Keratinocyte (primary cell): ENCODE measurements at regions not wholly inside any gene's neighbourhood (a gene's known extent, or its start where the extent isn't known, plus 50 kb on each side); places are given as distances from the start of the nearest gene placed in this dataset.

Experiments used
- DNase-seq: peaks from one replicate; pipeline ENCODE4 v3.0.0-alpha.2; 2011; ENCODE audit warnings: low read depth, missing footprints, low spot score
- FAIRE-seq: peaks from 2 replicates; lab custom pipeline; 2011; peaks lifted over from hg19 to GRCh38; lab: Jason Lieb, UNC
- H2AFZ ChIP-seq: 2 replicates; pipeline ENCODE4 v1.6.0; 2012; ENCODE audit warnings: low read length, control low read depth, inconsistent platforms; ENCODE audit not compliant: control insufficient read depth
- H3K27ac ChIP-seq: 2 replicates; pipeline ENCODE4 v1.5.1; 2011; ENCODE audit warnings: low read length; ENCODE audit not compliant: control insufficient read depth, insufficient read depth
- H3K27me3 ChIP-seq: 3 replicates; pipeline ENCODE4 v1.6.0; 2011; ENCODE audit warnings: low read length; ENCODE audit not compliant: control insufficient read depth, insufficient read depth; ENCODE audit errors: extremely low read depth
- H3K36me3 ChIP-seq, 2 experiments: 2 replicates in 1 of 2; 3 replicates in 1 of 2; pipeline ENCODE4 v1.5.1; 2011; ENCODE audit warnings: low read length in 2 of 2, mild to moderate bottlenecking in 1 of 2; ENCODE audit not compliant: control insufficient read depth in 2 of 2, insufficient read depth in 2 of 2; ENCODE audit errors: extremely low read depth in 1 of 2
- H3K4me1 ChIP-seq: 3 replicates; pipeline ENCODE4 v1.5.1; 2011; ENCODE audit warnings: low read length; ENCODE audit not compliant: control insufficient read depth, insufficient read depth; ENCODE audit errors: extremely low read depth
- H3K4me2 ChIP-seq: 3 replicates; pipeline ENCODE4 v1.6.0; 2011; ENCODE audit warnings: low read depth, low read length; ENCODE audit not compliant: control insufficient read depth, insufficient read depth; ENCODE audit errors: extremely low read depth
- H3K4me3 ChIP-seq, 3 experiments: fragments of 200-600 bp in 1 of 3; sonication (generic) in 1 of 3; 2 replicates in 2 of 3; 3 replicates in 1 of 3; pipeline ENCODE4 v1.5.1; 2011 to 2016; ENCODE audit warnings: low read length in 3 of 3, mild to moderate bottlenecking in 3 of 3, control low read depth in 2 of 3, inconsistent platforms in 1 of 3, low read depth in 1 of 3, mixed read lengths in 1 of 3, mixed run types in 1 of 3, moderate library complexity in 1 of 3; ENCODE audit not compliant: control insufficient read depth in 2 of 3, insufficient read depth in 2 of 3; ENCODE audit errors: extremely low read depth in 1 of 3
- H3K79me2 ChIP-seq: 2 replicates; pipeline ENCODE4 v1.6.0; 2012; ENCODE audit warnings: low read length; ENCODE audit not compliant: control insufficient read depth, insufficient read depth
- H3K9ac ChIP-seq: 3 replicates; pipeline ENCODE4 v1.6.0; 2011; ENCODE audit warnings: low read length; ENCODE audit not compliant: control insufficient read depth, insufficient read depth; ENCODE audit errors: extremely low read depth
- H3K9me1 ChIP-seq: 3 replicates; pipeline ENCODE4 v1.6.0; 2011; ENCODE audit warnings: low read length; ENCODE audit not compliant: control insufficient read depth, insufficient read depth; ENCODE audit errors: extremely low read depth
- H3K9me3 ChIP-seq: 2 replicates; pipeline ENCODE4 v1.5.1; 2012; ENCODE audit warnings: low read depth, low read length; ENCODE audit not compliant: control insufficient read depth
- H4K20me1 ChIP-seq: 3 replicates; pipeline ENCODE4 v1.6.0; 2011; ENCODE audit warnings: low read length; ENCODE audit not compliant: control insufficient read depth, insufficient read depth; ENCODE audit errors: extremely low read depth
- CTCF ChIP-seq, 3 experiments: IDR thresholded peaks in 1 of 3; conservative IDR thresholded peaks in 1 of 3; optimal IDR thresholded peaks in 1 of 3; 2 replicates in 2 of 3; 3 replicates in 1 of 3; pipeline versions ENCODE3 to v1.5.1; 2011; ENCODE audit warnings: low read length in 3 of 3, mild to moderate bottlenecking in 3 of 3, moderate library complexity in 2 of 3, control low read depth in 1 of 3, inconsistent platforms in 1 of 3; ENCODE audit not compliant: insufficient read depth in 2 of 3; ENCODE audit errors: extremely low read depth in 1 of 3
- EZH2 ChIP-seq: IDR thresholded peaks from one replicate; pipeline ENCODE4 v1.6.1; 2012; ENCODE audit warnings: inconsistent platforms, mild to moderate bottlenecking, low read length, moderate library complexity
- dilution Hi-C: fragments of 300-500 bp; cut with MboI; formaldehyde crosslinking; loops from one replicate; pipeline ENCODE4 v1.7.0; 2020; ENCODE audit warnings: low sequenced_read_pairs; ENCODE audit not compliant: extremely low pct_ligation_motif_present

- TF ChIP-seq CTCF (optimal IDR thresholded peaks at IDR 0.05 in 1 of 3, IDR thresholded peaks at IDR 0.05 in 1 of 3, conservative IDR thresholded peaks at IDR 0.05 in 1 of 3; ENCODE audit: extremely low read depth in 1 of 3, insufficient read depth in 2 of 3, low read length in 3 of 3) (no peak), EZH2 (no peak)
- H4K20me1 ChIP-seq: no peaks in the 10 kb centered on the region
These were observed 244.5 kb upstream of the MEX3C start for GRCh38 chr18:51442012-51442411.

GRCh38 chr18:51446571-51447210 lies 249.2 kb upstream of the MEX3C start:
- Histone ChIP-seq H3K4me1 (no peaks in the 10 kb centered on the region), H3K79me2 (no peaks in the 10 kb centered on the region), H3K9me3 (no peaks in the 10 kb centered on the region), H3K27ac (no peak overlapping the region), H3K4me3 (no peak overlapping the region), H3K9me1 (no peaks in the 10 kb centered on the region), H3K9ac (no peak overlapping the region), H3K4me2 (no peak overlapping the region), H3K27me3 (peaks cover 14% of the 10 kb centered on the region), H4K20me1 (no peaks in the 10 kb centered on the region), H2AFZ (no peak overlapping the region), H3K36me3 (no peaks in the 10 kb centered on the region)
- FAIRE-seq (no peak), DNase-seq (no peak)
- dilution Hi-C loops: no loop called here
- TF ChIP-seq EZH2 (no peak), CTCF (optimal IDR thresholded peaks at IDR 0.05 in 1 of 3, IDR thresholded peaks at IDR 0.05 in 1 of 3, conservative IDR thresholded peaks at IDR 0.05 in 1 of 3; ENCODE audit: extremely low read depth in 1 of 3, insufficient read depth in 2 of 3, low read length in 3 of 3) (no peak)

More at GRCh38 chr18:51442012-51442411, 244.5 kb upstream of the MEX3C start:
- Histone ChIP-seq H2AFZ (no peak overlapping the region), H3K4me2 (no peak overlapping the region), H3K9ac (no peak overlapping the region), H3K9me3 (no peaks in the 10 kb centered on the region), H3K27me3 (peaks cover 4% of the 10 kb centered on the region), H3K27ac (no peak overlapping the region), H3K79me2 (no peaks in the 10 kb centered on the region), H3K4me1 (peaks cover 4% of the 10 kb centered on the region), H3K4me3 (no peak overlapping the region), H3K36me3 (no peaks in the 10 kb centered on the region), H3K9me1 (no peaks in the 10 kb centered on the region)
- DNase-seq: no peak
- FAIRE-seq: no peak
- dilution Hi-C loops: no loop called here
